ENCODE measurements at regions not wholly inside any gene's neighbourhood (a gene's known extent, or its start where the extent isn't known, plus 50 kb on each side); places are given as distances from the start of the nearest gene placed in this dataset.

DNA sequence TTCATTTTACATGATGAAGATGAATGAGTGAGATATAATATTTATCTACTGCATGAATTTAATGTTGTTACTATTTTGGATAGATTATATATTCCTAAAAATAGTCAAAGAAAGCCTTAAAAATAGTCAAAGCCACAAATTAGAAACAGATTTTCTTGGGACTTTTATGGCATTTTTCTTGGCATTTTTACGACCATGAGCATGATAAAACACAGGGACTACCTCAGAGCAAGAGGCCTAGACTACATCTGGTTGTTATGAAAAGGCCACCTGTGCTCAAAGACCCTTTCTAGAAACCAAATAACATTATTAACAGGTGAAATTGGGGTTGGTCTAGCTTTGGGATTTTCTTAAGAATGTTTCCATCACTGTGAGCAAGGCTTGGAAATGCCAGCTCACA is 281.0 kb downstream of the OXSM start:
- no peak for TF ChIP-seq POLR2AphosphoS5 (IDR thresholded peaks at IDR 0.05; ENCODE audit: low read depth, low read length)
- TF ChIP-seq TAF1 (IDR thresholded peaks at IDR 0.05; ENCODE audit: low read depth, low read length): no peak
- TF ChIP-seq POLR2A (IDR thresholded peaks at IDR 0.05; ENCODE audit: low read depth, low read length): no peak
- TF ChIP-seq POU2F2 (IDR thresholded peaks at IDR 0.05; ENCODE audit: low read depth, low read length): no peak
- no peak for TF ChIP-seq PAX5 (IDR thresholded peaks at IDR 0.05; ENCODE audit: insufficient read depth, low read length, severe bottlenecking)

Data from GM12891 (cell line).